ENCODE measurements at regions not wholly inside any gene's neighbourhood (a gene's known extent, or its start where the extent isn't known, plus 50 kb on each side); places are given as distances from the start of the nearest gene placed in this dataset.
"Not testable (repeated sequence)": the region's sequence is repeated elsewhere in the genome, so short reads cannot be mapped to it uniquely, and the experiment has no call there.

GRCh38 chr2:126050991-126051736, 604.8 kb upstream of the GYPC start:
- H3K4me2 ChIP-seq (ENCODE audit: low read length): no peak overlapping the region
- ChIA-PET POLR2A (ENCODE audit: unreplicated experiment) (no interaction called here), CTCF (no interaction called here)
- H3K9ac ChIP-seq (ENCODE audit: low read length): no peak overlapping the region
- no peaks in the 10 kb centered on the region for H3K27me3 ChIP-seq (ENCODE audit: low read length)
- H3K4me1 ChIP-seq (ENCODE audit: insufficient read depth, low read length): no peaks in the 10 kb centered on the region
- H3K9me3 ChIP-seq (ENCODE audit: low read length): 0 out of 2 replicates have a peak, but pooled peaks cover 6% of the 10 kb centered on the region
- no peaks in the 10 kb centered on the region for H3K36me3 ChIP-seq (ENCODE audit: low read depth, low read length)
- DNase-seq (no peak), ATAC-seq (no peak)
- H3F3A ChIP-seq (ENCODE audit: low read length, unreplicated experiment): no peaks in the 10 kb centered on the region
- BruUV-seq (replicated peaks): no TSS peak
- no peak overlapping the region for H3K27ac ChIP-seq (ENCODE audit: low read length)
- no peak overlapping the region for H2AFZ ChIP-seq (ENCODE audit: low read length)
- H3K79me2 ChIP-seq (ENCODE audit: low read length): no peaks in the 10 kb centered on the region
- TF ChIP-seq CTCF (conservative IDR thresholded peaks at IDR 0.05; ENCODE audit: low read depth, low read length) (no peak), EZH2phosphoT487 (IDR thresholded peaks at IDR 0.05; ENCODE audit: borderline replicate concordance, low read length) (no peak), EZH2 (IDR thresholded peaks at IDR 0.05; ENCODE audit: low read length, unreplicated experiment) (no peak)
- intact Hi-C loops (cut with micrococcal nuclease): no loop called here
- H4K20me1 ChIP-seq (ENCODE audit: low read length): no peaks in the 10 kb centered on the region
- H3K4me3 ChIP-seq (ENCODE audit: low read length): no peak overlapping the region
- H3K9me2 ChIP-seq (replicated peaks; ENCODE audit: low read length): no peaks in the 10 kb centered on the region

GRCh38 chr2:126051737-126052240, 604.2 kb upstream of the GYPC start:
- H2AFZ ChIP-seq (ENCODE audit: low read length); H4K20me1 ChIP-seq (ENCODE audit: low read length); H3K4me1 ChIP-seq (ENCODE audit: insufficient read depth, low read length); H3K27ac ChIP-seq (ENCODE audit: low read length); H3K27me3 ChIP-seq (ENCODE audit: low read length); H3K79me2 ChIP-seq (ENCODE audit: low read length); H3K9ac ChIP-seq (ENCODE audit: low read length); BruUV-seq (replicated peaks); H3K4me2 ChIP-seq (ENCODE audit: low read length); H3K9me3 ChIP-seq (ENCODE audit: low read length); POLR2A ChIA-PET (ENCODE audit: unreplicated experiment); H3K4me3 ChIP-seq (ENCODE audit: low read length); H3K9me2 ChIP-seq (replicated peaks; ENCODE audit: low read length); H3K36me3 ChIP-seq (ENCODE audit: low read depth, low read length); DNase-seq; CTCF ChIA-PET; ATAC-seq; H3F3A ChIP-seq (ENCODE audit: low read length, unreplicated experiment); intact Hi-C loops (cut with micrococcal nuclease): not testable (repeated sequence)

- H3K36me3 ChIP-seq (ENCODE audit: low read depth, low read length): no peaks in the 10 kb centered on the region
- POLR2A ChIA-PET (ENCODE audit: unreplicated experiment): no interaction called here
- no peak overlapping the region for H3K4me3 ChIP-seq (ENCODE audit: low read length)
- H3K4me1 ChIP-seq (ENCODE audit: insufficient read depth, low read length): no peaks in the 10 kb centered on the region
- no peak for DNase-seq
- H3F3A ChIP-seq (ENCODE audit: low read length, unreplicated experiment): no peaks in the 10 kb centered on the region
- no peak for ATAC-seq
- TF ChIP-seq EZH2 (IDR thresholded peaks at IDR 0.05; ENCODE audit: low read length, unreplicated experiment) (no peak), EZH2phosphoT487 (IDR thresholded peaks at IDR 0.05; ENCODE audit: borderline replicate concordance, low read length) (no peak), CTCF (conservative IDR thresholded peaks at IDR 0.05; ENCODE audit: low read depth, low read length) (no peak)
- no peaks in the 10 kb centered on the region for H4K20me1 ChIP-seq (ENCODE audit: low read length)
- intact Hi-C loops (cut with micrococcal nuclease): no loop called here
- no peaks in the 10 kb centered on the region for H3K9me2 ChIP-seq (replicated peaks; ENCODE audit: low read length)
- no peaks in the 10 kb centered on the region for H3K79me2 ChIP-seq (ENCODE audit: low read length)
- H3K9me3 ChIP-seq (ENCODE audit: low read length): 0 out of 2 replicates have a peak, but pooled peaks cover 23% of the 10 kb centered on the region
- H3K4me2 ChIP-seq (ENCODE audit: low read length): no peak overlapping the region
- H3K9ac ChIP-seq (ENCODE audit: low read length): no peak overlapping the region
- no peak overlapping the region for H2AFZ ChIP-seq (ENCODE audit: low read length)
- CTCF ChIA-PET: no interaction called here
- H3K27ac ChIP-seq (ENCODE audit: low read length): no peak overlapping the region
- BruUV-seq (replicated peaks): no TSS peak
- H3K27me3 ChIP-seq (ENCODE audit: low read length): no peaks in the 10 kb centered on the region
Measured at GRCh38 chr2:126059379-126059778, 596.6 kb upstream of the GYPC start.
